ENCODE measurements at regions not wholly inside any gene's neighbourhood (a gene's known extent, or its start where the extent isn't known, plus 50 kb on each side); places are given as distances from the start of the nearest gene placed in this dataset.

DNA sequence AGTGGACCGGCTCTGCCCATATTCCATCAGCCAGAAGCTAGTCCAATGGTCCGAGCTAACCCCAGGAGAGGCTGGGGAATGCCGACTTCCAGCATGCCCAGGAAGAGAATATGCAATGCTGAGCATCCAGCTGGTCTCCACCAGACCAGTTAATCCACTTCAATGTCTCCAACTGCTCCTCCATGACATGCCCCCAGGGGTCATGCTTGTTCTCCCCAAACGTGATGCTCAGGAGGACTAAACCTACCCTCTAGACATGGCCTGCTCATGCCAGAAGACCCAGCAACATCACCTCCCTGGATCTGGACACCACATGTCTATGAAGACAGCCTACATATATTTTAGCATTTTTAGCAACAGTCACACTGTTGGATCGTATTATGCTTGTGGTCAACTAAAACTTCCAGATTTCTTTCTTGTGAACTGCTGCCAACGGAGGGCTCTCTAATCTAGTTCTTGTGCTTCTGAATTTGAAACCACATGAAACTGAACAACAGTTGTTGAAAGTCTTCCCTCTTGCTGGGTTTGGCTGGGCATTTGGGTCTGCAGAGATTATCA, 245.1 kb downstream of the SOX9 start:
- TF ChIP-seq GATA2 (IDR thresholded peaks at IDR 0.05; ENCODE audit: low read depth, low read length) (no peak), GATA3 (IDR thresholded peaks at IDR 0.05; ENCODE audit: low read depth, low read length) (no peak)
